GM20000 (cell line): ENCODE measurements at regions not wholly inside any gene's neighbourhood (a gene's known extent, or its start where the extent isn't known, plus 50 kb on each side); places are given as distances from the start of the nearest gene placed in this dataset.

Experiments
- DNase-seq: peaks from one replicate; pipeline ENCODE4 v3.0.0; 2012; ENCODE audit warnings: low spot score
- CTCF ChIP-seq: IDR thresholded peaks from 2 replicates; pipeline ENCODE4 v1.5.1; 2012; ENCODE audit warnings: mild to moderate bottlenecking, control low read depth; ENCODE audit errors: extremely low read depth, missing control alignments

GRCh38 chr4:10168151-10168550 is 51.6 kb upstream of the WDR1 start:
- no peak for DNase-seq
- TF ChIP-seq CTCF: no peak

DNA sequence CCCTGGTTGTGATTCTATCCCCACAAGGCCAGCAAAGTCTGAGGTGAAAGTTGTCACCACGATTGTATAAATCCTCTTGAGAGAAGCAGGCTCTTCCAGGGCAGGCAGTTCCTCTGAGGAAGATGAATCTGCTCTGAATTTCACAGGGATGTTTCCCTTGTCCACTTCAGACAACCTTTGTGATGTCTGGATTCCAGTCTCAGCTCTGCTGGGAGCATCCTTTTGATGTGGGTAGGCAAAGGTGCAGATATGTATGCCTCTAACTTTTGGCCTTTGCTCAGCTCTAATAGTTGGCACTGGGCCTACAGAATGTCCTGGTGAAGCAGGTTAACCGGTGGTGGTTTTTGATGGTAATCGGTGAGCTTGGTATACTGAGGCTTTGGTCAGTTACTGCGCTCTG is 50.6 kb upstream of the WDR1 start:
- DNase-seq: no peak
- TF ChIP-seq CTCF: no peak
